SIG-M5 treated with dmso at 0.1 percent for 504 hours (cell line): ENCODE measurements at regions not wholly inside any gene's neighbourhood (a gene's known extent, or its start where the extent isn't known, plus 50 kb on each side); places are given as distances from the start of the nearest gene placed in this dataset.

Experiments
- DNase-seq: peaks from one replicate; lab custom pipeline; 2025; ENCODE audit not compliant: unreplicated experiment; lab: John Stamatoyannopoulos, UW

- DNase-seq, result no peak
Measured at GRCh38 chr10:10353326-10353868, 664.3 kb upstream of the CELF2 start.

GRCh38 chr10:10359263-10359662 is 658.4 kb upstream of the CELF2 start:
- DNase-seq, result no peak

GRCh38 chr10:10361301-10361885 is 656.3 kb upstream of the CELF2 start:
- no peak for DNase-seq

- no peak for DNase-seq
Measured at GRCh38 chr10:10362800-10363199, 654.9 kb upstream of the CELF2 start.

- no peak for DNase-seq
Measured at GRCh38 chr10:10363217-10363616, 654.5 kb upstream of the CELF2 start.

- DNase-seq, result no peak
Measured at GRCh38 chr10:10364902-10365301, 652.8 kb upstream of the CELF2 start.

GRCh38 chr10:10365676-10366075 is 652.0 kb upstream of the CELF2 start:
- DNase-seq, result no peak

- no peak for DNase-seq
Measured at GRCh38 chr10:10366836-10367235, 650.8 kb upstream of the CELF2 start.

GRCh38 chr10:10367264-10367663 is 650.4 kb upstream of the CELF2 start:
- no peak for DNase-seq

- no peak for DNase-seq
Measured at GRCh38 chr10:10368951-10369576, 648.6 kb upstream of the CELF2 start.

GRCh38 chr10:10385831-10386230 is 631.8 kb upstream of the CELF2 start:
- no peak for DNase-seq

GRCh38 chr10:10389182-10389581 is 628.5 kb upstream of the CELF2 start:
- DNase-seq, result no peak

GRCh38 chr10:10392511-10392910 is 625.2 kb upstream of the CELF2 start:
- no peak for DNase-seq

- no peak for DNase-seq
Measured at GRCh38 chr10:10394933-10395658, 622.6 kb upstream of the CELF2 start.

GRCh38 chr10:10396601-10397000 is 621.1 kb upstream of the CELF2 start:
- no peak for DNase-seq

GRCh38 chr10:10397906-10398305 is 619.8 kb upstream of the CELF2 start:
- no peak for DNase-seq

- DNase-seq, result no peak
Measured at GRCh38 chr10:10403762-10404161, 613.9 kb upstream of the CELF2 start.

GRCh38 chr10:10417671-10418070 is 600.0 kb upstream of the CELF2 start:
- no peak for DNase-seq

- peak; percentile 77 for DNase-seq
Measured at GRCh38 chr10:10418387-10418786, 599.3 kb upstream of the CELF2 start.

- peak; percentile 44 for DNase-seq
Measured at GRCh38 chr10:10421071-10421470, 596.6 kb upstream of the CELF2 start.

GRCh38 chr10:10431422-10432066 is 586.1 kb upstream of the CELF2 start:
- DNase-seq, result no peak
